Prostate gland (tissue), 2 donors: ENCODE measurements at regions not wholly inside any gene's neighbourhood (a gene's known extent, or its start where the extent isn't known, plus 50 kb on each side); places are given as distances from the start of the nearest gene placed in this dataset.

ENCODE experiments used
- CTCF ChIP-seq, 4 experiments: fragments of 200-600 bp in 2 of 4; fragments of 450-650 bp in 2 of 4; sonication (generic) in 2 of 4; IDR thresholded peaks; 1 replicate in 3 of 4; 2 replicates in 1 of 4; pipeline ENCODE4 v1.5.1; 2016 to 2019; ENCODE audit warnings: antibody characterized with exemption in 4 of 4, mild to moderate bottlenecking in 2 of 4, moderate library complexity in 2 of 4
- POLR2A ChIP-seq: fragments of 450-650 bp; IDR thresholded peaks from one replicate; pipeline ENCODE4 v1.6.1; 2016; ENCODE audit warnings: antibody characterized with exemption, mild to moderate bottlenecking

GRCh38 chr13:106056851-106057250, 478.6 kb downstream of the EFNB2 start:
- TF ChIP-seq CTCF (IDR thresholded peaks at IDR 0.05) (no peak), POLR2A (no peak)
